Heart left ventricle (tissue), 13 donors: ENCODE measurements at regions not wholly inside any gene's neighbourhood (a gene's known extent, or its start where the extent isn't known, plus 50 kb on each side); places are given as distances from the start of the nearest gene placed in this dataset.

Experiments used
- CTCF ChIP-seq, 12 donors: fragments of 200-600 bp; sonication (generic) in 4 of 12; IDR thresholded peaks; one replicate each; pipeline versions ENCODE4 v1.5.0 to v1.8.0; 2018 to 2022; ENCODE audit warnings: antibody characterized with exemption in 12 of 12, mild to moderate bottlenecking in 5 of 12
- POLR2A ChIP-seq, 2 donors: fragments of 450-650 bp; IDR thresholded peaks; one replicate each; pipeline ENCODE4 v1.6.1; 2017; ENCODE audit warnings: antibody characterized with exemption in 2 of 2, mild to moderate bottlenecking in 2 of 2, moderate library complexity in 2 of 2
- donor health status: ischemic (EF 13 %, LVEDD 7.1; RV severe dilation, severe dysfunction).
- donor health status: DM: no; HTN: yes; CAD: no.
- donor health status: DM: no; HTN: no; CAD: no.
- donor health status: ischemic (EF 25% LVEDD 6.9; RV normal size, moderate dysfunction).
- donor health status: ischemic (EF 25% LVEDD 5.7; RV mildly dilated, moderate dysfunction).
- donor health status: ischemic (EF 35%, LVEDD 5.7; RV mildly dilated, moderate dysfunction).
- donor health status: nonischemic (EF 11% LVEDD 7.7; RV severe dilation, severe dysfunction).
- donor health status: DM: yes; HTN: yes; CAD: no.
- donor health status: PGD.
- donor health status: ischemic (EF 29% LVEDD 5.4; RV normal size, mild dysfunction).
- donor health status: nonischemic (EF 23%, LVEDD 6.1; RV moderate dilation, normal function).

DNA sequence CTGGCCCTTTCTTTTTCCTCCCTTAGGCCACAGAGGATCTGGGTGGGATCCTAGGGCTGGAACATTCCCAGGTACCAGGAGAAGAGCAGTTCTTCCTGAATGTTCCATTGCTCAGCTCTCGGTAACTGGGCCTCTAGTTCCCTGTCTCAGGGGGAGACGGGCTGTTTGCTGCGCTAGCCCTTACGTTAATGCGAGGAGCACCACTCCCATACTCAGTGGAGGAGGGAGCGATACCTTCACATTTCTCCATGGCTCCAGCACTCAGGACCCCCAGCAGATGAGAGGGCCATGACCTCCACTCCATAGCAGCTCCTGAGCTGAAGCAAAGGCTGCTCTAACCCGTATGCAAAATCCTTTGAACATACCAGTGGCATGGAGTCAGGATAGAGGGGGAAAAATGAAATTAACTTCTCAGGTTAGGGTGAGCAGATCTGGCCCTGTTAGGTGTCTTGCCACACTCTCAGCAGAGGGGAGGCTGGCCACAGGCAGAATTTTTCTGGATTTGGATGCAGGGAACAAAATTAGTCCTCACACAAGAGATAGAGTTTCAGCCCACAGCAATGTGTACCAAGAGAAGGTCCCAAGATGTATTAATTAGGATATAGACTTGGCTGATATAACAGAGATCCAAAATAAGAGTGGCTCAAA lies 206.7 kb downstream of the ZFP36L2 start:
- TF ChIP-seq CTCF (IDR thresholded peaks at IDR 0.05) (no peak), POLR2A (IDR thresholded peaks at IDR 0.05) (no peak)
